Gastroesophageal sphincter (tissue), 4 donors: ENCODE measurements at regions not wholly inside any gene's neighbourhood (a gene's known extent, or its start where the extent isn't known, plus 50 kb on each side); places are given as distances from the start of the nearest gene placed in this dataset.

Source experiments
- ATAC-seq: fragments of 150-250 bp; one replicate; pipeline ENCODE4 v1.9.1; 2016; ENCODE audit warnings: mild to moderate bottlenecking, moderate library complexity
- H3K27ac ChIP-seq, 4 donors: fragments of 200-600 bp; sonication (generic) in 3 of 4; 1 replicate in 3 of 4; 2 replicates in 1 of 4; pipeline ENCODE4 v1.5.1; 2016 to 2019
- H3K27me3 ChIP-seq: fragments of 200-600 bp; sonication (generic); one replicate; pipeline ENCODE4 v1.5.1; 2019
- H3K36me3 ChIP-seq, 2 donors: fragments of 200-600 bp; sonication (generic); one replicate each; pipeline ENCODE4 v1.5.1; 2019; ENCODE audit warnings: control low read depth in 1 of 2
- H3K4me1 ChIP-seq, 3 donors: fragments of 200-600 bp; sonication (generic); 1 replicate in 2 of 3; 2 replicates in 1 of 3; pipeline ENCODE4 v1.5.1; 2016 to 2019; ENCODE audit warnings: control low read depth in 2 of 3
- H3K4me3 ChIP-seq, 2 donors: fragments of 200-600 bp; sonication (generic); one replicate each; pipeline ENCODE4 v1.5.1; 2019; ENCODE audit warnings: mild to moderate bottlenecking in 1 of 2, moderate library complexity in 1 of 2
- H3K9me3 ChIP-seq, 3 donors: fragments of 200-600 bp; sonication (generic); one replicate each; pipeline ENCODE4 v1.5.1; 2017 to 2019; ENCODE audit warnings: control low read depth in 2 of 3
- CTCF ChIP-seq, 4 experiments: fragments of 200-600 bp in 2 of 4; fragments of 450-650 bp in 2 of 4; sonication (generic) in 1 of 4; IDR thresholded peaks; one replicate each; pipeline ENCODE4 v1.5.1; 2017 to 2019; ENCODE audit warnings: antibody characterized with exemption in 4 of 4, mild to moderate bottlenecking in 2 of 4, moderate library complexity in 2 of 4
- EP300 ChIP-seq: sonication (generic); formaldehyde crosslinking; IDR thresholded peaks from one replicate; pipeline ENCODE4 v1.6.1; 2017; ENCODE audit warnings: antibody characterized with exemption, mild to moderate bottlenecking
- POLR2A ChIP-seq, 2 donors: fragments of 450-650 bp; IDR thresholded peaks; one replicate each; pipeline ENCODE4 v1.6.1; 2017; ENCODE audit warnings: antibody characterized with exemption in 2 of 2, mild to moderate bottlenecking in 2 of 2, moderate library complexity in 1 of 2
- POLR2AphosphoS5 ChIP-seq: sonication (generic); formaldehyde crosslinking; IDR thresholded peaks from one replicate; pipeline ENCODE4 v1.6.1; 2017; ENCODE audit warnings: antibody characterized with exemption
- WGBS, 2 donors: methylation state at CpG; one replicate each; pipeline ENCODE4 v1.1.5; 2018; ENCODE audit warnings: low coverage in 1 of 2; 5-methylcytosine and 5-hydroxymethylcytosine counted together

GRCh38 chr14:29205658-29206057, 439.1 kb downstream of the FOXG1 start:
- TF ChIP-seq POLR2A (IDR thresholded peaks at IDR 0.05) (no peak), CTCF (IDR thresholded peaks at IDR 0.05) (no peak), EP300 (no peak), POLR2AphosphoS5 (no peak)
- Histone ChIP-seq H3K27ac (no peak overlapping the region), H3K4me3 (no peak overlapping the region), H3K36me3 (no peaks in the 10 kb centered on the region), H3K9me3 (no peaks in the 10 kb centered on the region), H3K27me3 (no peaks in the 10 kb centered on the region), H3K4me1 (no peaks in the 10 kb centered on the region)
- ATAC-seq: no peak
- 88 to 96% methylated on average over 2 of the region's 2 CpGs for WGBS, 2 donors

- no peak for TF ChIP-seq EP300
- TF ChIP-seq CTCF (IDR thresholded peaks at IDR 0.05): no peak
- no peak for TF ChIP-seq POLR2A (IDR thresholded peaks at IDR 0.05)
- TF ChIP-seq POLR2AphosphoS5: no peak
- Histone ChIP-seq H3K4me3 (no peak overlapping the region), H3K4me1 (no peaks in the 10 kb centered on the region), H3K27ac (no peak overlapping the region), H3K36me3 (no peaks in the 10 kb centered on the region), H3K9me3 (no peaks in the 10 kb centered on the region), H3K27me3 (no peaks in the 10 kb centered on the region)
- WGBS, 2 donors: 73 to 77% methylated on average over 2 to 3 of the region's 3 CpGs
- ATAC-seq: no peak
Observed at GRCh38 chr14:29215853-29216252, 449.3 kb downstream of the FOXG1 start.

- Histone ChIP-seq H3K27ac (no peak overlapping the region), H3K36me3 (no peaks in the 10 kb centered on the region), H3K4me1 (no peaks in the 10 kb centered on the region), H3K9me3 (no peaks in the 10 kb centered on the region), H3K27me3 (no peaks in the 10 kb centered on the region), H3K4me3 (no peak overlapping the region)
- TF ChIP-seq POLR2AphosphoS5 (no peak), EP300 (no peak), POLR2A (IDR thresholded peaks at IDR 0.05) (no peak), CTCF (IDR thresholded peaks at IDR 0.05) (no peak)
- ATAC-seq: no peak
- 60 to 68% methylated on average over 9 of the region's 9 CpGs for WGBS, 2 donors
Observed at GRCh38 chr14:29216268-29217232, 450.0 kb downstream of the FOXG1 start.

GRCh38 chr14:29217813-29218450, 451.3 kb downstream of the FOXG1 start:
- no peak overlapping the region for H3K27ac ChIP-seq
- H3K27me3 ChIP-seq: no peaks in the 10 kb centered on the region
- no peaks in the 10 kb centered on the region for H3K36me3 ChIP-seq
- peaks cover 0 to 4% (median 0%) of the 10 kb centered on the region in 3 donors for H3K4me1 ChIP-seq
- no peak overlapping the region for H3K4me3 ChIP-seq
- ATAC-seq: no peak
- no peaks in the 10 kb centered on the region for H3K9me3 ChIP-seq
- TF ChIP-seq POLR2AphosphoS5 (no peak), EP300 (no peak), CTCF (IDR thresholded peaks at IDR 0.05) (no peak), POLR2A (IDR thresholded peaks at IDR 0.05) (no peak)
- 40 to 51% methylated on average over 4 to 5 of the region's 5 CpGs for WGBS, 2 donors
